GM19351 (cell line): ENCODE measurements at regions not wholly inside any gene's neighbourhood (a gene's known extent, or its start where the extent isn't known, plus 50 kb on each side); places are given as distances from the start of the nearest gene placed in this dataset.
"Not testable (repeated sequence)": the region's sequence is repeated elsewhere in the genome, so short reads cannot be mapped to it uniquely, and the experiment has no call there.

Experiments used
- ATAC-seq: cut with Tn5 transposase; IDR thresholded peaks from one replicate; pipeline ENCODE4 v1.9.1; 2021; ENCODE audit warnings: mild to moderate bottlenecking, moderate library complexity; ENCODE audit not compliant: unreplicated experiment

GRCh38 chr15:69668039-69668705 is 215.6 kb downstream of the RPLP1 start:
- ATAC-seq, result no peak

GRCh38 chr15:69668963-69669362 is 216.3 kb downstream of the RPLP1 start:
- ATAC-seq, result peak; percentile 58

GRCh38 chr15:69669446-69669845 is 216.8 kb downstream of the RPLP1 start:
- no peak for ATAC-seq

- ATAC-seq, result no peak
Measured at GRCh38 chr15:69673291-69673881, 220.8 kb downstream of the RPLP1 start.

DNA sequence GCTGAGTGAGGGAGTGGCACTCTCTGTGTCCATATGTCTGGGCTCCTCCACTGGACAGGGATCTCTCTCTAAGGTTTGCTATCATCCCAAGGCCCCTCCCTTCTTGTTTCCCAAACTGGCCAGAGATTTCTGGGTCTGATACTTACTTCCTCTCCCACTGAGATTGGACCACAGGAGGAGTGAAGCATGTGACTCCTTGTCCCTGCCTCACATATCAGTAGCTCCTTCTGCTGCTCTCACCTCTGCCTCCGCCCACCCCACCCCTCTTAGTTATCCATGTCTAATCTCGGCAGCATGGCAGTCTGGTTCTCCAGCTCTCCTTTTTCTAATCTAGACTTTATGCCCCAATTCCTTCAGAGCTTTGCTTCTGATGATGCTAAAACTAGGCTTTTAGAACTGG is 223.1 kb downstream of the RPLP1 start:
- no peak for ATAC-seq

GRCh38 chr15:69677403-69677802 is 224.8 kb downstream of the RPLP1 start:
- ATAC-seq, result peak; percentile 43

DNA sequence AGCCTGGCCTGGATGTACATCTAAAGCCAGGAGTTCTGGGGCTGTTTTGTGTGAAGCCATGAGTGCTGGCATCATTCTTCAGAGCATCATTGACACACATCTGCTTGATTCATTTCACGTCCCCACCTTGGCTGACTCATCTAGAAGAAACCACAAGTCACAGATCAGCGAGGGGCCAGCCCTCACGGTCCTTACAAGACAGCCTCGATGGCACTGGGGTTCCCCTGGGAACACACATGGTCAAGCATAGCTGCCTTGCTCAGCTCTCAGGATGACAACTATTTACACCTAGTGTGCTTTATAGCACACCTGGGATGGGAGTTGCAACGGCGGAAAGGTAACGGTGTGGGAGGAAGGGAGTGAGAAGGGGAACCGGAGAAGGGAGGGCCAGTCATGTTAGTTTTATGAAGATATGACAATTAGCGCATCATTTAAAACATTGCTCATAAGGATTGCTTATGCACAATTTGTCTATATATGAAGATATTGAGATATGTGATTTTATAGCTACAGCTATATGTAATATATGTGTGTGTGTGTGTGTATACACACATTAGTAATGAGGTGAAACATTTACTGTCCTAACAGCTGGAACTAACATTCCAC is 227.1 kb downstream of the RPLP1 start:
- peak; percentile 86 for ATAC-seq

GRCh38 chr15:69684823-69685222 is 232.2 kb downstream of the RPLP1 start:
- not testable (repeated sequence) for ATAC-seq

DNA sequence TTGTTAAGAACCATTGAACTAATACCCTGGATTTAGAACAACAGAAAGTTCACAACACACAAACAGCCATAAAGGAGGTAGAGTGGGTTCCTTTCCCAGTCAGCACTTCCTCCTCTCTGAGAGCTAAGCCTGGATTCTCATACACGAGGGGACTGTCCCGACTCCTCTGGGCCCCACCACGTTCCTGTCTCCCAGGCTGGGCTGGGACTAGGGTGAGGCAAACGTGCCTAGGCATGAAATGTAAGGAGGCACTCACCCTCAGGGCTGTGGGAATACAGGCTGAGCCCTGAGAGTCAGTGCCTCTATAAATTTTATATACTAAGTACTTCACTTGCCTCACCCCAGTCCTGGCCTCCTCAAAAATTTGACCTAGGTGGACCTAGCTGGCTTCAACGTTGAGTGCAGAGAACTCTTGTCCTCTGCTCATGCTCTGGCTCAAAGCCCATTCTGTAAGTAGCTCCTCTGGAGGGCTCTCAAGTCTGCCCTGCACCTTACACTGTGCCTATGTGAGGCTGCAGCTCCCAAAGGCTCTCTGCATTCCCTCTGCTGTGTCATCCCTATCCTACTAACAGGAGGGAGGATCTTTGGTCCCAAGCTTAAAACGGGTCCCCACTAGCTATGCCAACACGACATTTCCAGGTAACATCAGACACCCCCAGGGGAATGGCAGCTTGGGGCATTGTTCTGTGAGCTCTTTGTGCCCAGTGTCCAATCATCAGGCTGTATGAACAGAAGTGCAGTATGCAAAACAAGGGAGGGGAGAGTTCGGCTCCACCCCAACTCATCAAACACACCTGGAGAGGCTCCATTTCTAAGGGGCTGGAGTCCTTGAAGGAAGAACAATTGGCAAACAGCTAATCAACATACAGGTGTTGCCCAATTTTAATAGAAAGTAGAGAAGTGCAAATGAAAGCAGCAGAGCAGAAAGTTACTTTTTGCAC is 233.2 kb downstream of the RPLP1 start:
- ATAC-seq, result no peak

- no peak for ATAC-seq
Measured at GRCh38 chr15:69686626-69687025, 234.0 kb downstream of the RPLP1 start.

GRCh38 chr15:69689133-69689532 is 236.5 kb downstream of the RPLP1 start:
- no peak for ATAC-seq

GRCh38 chr15:69691307-69692015 is 238.8 kb downstream of the RPLP1 start:
- ATAC-seq, result no peak

- no peak for ATAC-seq
Measured at GRCh38 chr15:69692342-69692741, 239.7 kb downstream of the RPLP1 start.

DNA sequence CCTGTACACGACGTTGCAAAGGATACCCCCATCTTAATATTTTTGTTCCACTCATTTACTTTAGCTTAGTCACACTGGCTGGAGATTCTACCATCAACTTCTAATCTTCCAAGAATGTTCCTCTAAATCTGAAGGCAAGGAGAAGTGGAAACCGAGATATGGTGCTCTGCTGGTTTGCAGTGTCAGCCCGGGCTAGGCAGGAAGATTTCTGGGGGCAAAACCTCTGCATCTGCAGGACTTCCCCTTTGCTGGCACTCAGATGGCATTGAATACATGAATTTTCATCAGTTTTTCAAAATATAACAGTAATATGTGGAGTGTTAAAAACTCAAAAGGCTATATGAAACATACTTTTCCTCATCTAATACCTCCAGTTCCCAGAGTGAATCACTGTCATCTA is 240.4 kb downstream of the RPLP1 start:
- ATAC-seq, result no peak

DNA sequence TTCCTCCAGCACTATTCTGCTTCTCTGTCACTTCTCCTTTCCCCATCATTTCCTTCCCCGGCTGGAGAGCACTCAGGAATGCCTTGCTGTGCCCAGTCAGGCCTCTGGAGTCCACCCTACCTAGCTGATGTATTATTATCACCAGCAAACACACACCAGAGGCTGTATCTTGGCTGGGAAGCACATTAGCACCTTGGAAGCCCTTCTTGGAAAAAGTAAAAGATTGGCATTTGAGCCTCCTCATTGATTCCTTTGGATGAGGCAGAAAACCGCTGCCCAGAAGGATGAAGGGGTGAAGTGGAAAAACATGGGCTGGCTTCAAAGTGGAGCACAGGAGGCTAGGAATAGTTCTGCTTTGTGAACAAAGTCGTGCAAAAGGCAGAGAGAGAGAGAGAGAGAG is 244.3 kb downstream of the RPLP1 start:
- ATAC-seq, result no peak

GRCh38 chr15:69697916-69698315 is 245.3 kb downstream of the RPLP1 start:
- ATAC-seq, result no peak

GRCh38 chr15:69699096-69699495 is 246.5 kb downstream of the RPLP1 start:
- no peak for ATAC-seq

- ATAC-seq, result no peak
Measured at GRCh38 chr15:69700380-69700779, 247.8 kb downstream of the RPLP1 start.

DNA sequence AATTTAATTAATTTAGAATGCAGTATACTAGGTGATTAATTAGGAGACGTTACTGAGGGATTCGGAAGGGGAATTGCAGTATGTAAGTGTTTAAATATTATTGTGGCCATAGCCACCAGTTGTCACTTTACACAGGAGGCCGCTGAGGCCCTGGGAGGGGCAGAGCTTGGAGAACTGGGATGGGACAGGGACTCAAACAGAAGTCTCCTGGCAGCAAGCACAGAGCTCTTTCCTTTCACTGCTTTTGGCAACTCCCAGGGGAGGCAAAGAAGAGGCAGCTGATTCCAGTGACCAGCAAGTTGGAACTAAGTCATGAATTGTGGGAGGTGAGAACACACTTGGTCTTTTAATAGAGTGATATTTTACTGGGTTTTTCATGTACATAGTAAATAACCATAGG is 248.6 kb downstream of the RPLP1 start:
- no peak for ATAC-seq

GRCh38 chr15:69703532-69704187 is 251.0 kb downstream of the RPLP1 start:
- no peak for ATAC-seq
